ENCODE measurements at regions not wholly inside any gene's neighbourhood (a gene's known extent, or its start where the extent isn't known, plus 50 kb on each side); places are given as distances from the start of the nearest gene placed in this dataset.

DNA sequence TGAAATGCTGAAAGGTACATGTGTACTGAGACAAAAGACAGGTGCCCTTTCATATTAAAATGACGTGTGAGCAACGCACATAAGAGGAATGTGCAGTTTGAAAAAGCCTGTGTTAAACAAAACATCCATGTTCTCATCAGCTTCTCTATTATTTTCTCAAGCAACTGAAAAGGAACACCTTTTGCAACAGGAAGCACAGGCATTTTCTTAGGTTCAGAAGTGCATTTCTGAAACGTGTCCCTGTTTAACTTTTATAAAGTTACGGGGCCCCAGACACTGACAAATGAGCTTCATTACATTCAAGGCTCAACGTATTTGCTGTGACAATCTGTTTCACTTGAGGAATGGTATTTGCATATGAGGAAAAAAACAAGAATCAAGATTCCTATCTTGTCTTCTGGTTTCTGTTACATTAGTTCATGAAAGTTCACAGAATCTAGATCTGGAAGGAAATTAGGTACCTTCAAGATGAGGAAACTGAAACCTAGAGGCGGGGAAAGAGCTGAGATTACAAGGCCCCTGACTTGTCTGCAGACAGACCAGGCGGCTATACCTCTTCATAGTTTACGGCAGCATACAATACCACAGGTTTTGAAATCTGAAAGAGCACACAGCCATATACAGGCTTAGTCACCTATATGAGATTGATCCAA lies 431.7 kb downstream of the KLF12 start:
- no peak overlapping the region for H3K27ac ChIP-seq
- TF ChIP-seq, protein P1, sequence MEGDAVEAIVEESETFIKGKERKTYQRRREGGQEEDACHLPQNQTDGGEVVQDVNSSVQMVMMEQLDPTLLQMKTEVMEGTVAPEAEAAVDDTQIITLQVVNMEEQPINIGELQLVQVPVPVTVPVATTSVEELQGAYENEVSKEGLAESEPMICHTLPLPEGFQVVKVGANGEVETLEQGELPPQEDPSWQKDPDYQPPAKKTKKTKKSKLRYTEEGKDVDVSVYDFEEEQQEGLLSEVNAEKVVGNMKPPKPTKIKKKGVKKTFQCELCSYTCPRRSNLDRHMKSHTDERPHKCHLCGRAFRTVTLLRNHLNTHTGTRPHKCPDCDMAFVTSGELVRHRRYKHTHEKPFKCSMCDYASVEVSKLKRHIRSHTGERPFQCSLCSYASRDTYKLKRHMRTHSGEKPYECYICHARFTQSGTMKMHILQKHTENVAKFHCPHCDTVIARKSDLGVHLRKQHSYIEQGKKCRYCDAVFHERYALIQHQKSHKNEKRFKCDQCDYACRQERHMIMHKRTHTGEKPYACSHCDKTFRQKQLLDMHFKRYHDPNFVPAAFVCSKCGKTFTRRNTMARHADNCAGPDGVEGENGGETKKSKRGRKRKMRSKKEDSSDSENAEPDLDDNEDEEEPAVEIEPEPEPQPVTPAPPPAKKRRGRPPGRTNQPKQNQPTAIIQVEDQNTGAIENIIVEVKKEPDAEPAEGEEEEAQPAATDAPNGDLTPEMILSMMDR (conservative IDR thresholded peaks at IDR 0.05), result no peak

DNA sequence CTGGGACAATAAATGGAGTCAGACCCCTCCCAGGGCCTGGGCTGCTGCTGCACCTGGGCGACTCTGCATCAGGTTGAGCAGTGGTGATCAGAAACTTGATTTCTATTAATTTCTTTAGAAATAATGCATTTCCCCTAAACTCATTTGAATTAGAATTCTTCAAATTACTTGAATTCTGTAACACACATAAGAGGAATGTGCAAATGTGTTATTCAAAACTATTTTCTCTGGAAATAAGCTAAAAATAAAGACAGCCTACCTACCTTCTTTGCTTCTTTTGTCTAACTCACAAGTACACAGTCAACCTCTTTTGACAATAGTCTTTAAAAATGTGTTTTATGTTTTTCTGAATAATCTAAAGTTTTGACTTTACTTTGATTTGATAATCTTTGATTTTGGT lies 433.0 kb downstream of the KLF12 start:
- no peak overlapping the region for H3K27ac ChIP-seq
- TF ChIP-seq, protein P1 (conservative IDR thresholded peaks at IDR 0.05), result no peak

DNA sequence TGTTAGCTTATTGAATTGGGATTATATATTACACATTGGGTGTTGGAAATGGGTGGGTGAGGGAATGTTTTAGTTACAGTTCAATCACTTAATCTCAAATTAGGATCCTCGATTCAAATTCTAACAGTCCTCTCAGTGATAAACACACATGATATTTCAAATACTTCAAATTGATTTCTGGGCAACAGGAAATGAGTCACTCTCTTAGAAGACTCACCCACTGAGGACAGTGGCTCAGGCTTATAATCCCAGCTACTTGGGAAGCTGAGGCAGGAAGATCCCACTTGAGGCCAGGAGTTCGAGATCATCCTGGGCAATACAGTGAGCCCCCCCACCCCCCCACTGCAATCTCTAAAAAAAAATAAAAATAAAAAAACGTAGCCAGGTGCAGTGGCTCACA lies 435.3 kb downstream of the KLF12 start:
- TF ChIP-seq, protein P1 (conservative IDR thresholded peaks at IDR 0.05), result no peak
- no peak overlapping the region for H3K27ac ChIP-seq

DNA sequence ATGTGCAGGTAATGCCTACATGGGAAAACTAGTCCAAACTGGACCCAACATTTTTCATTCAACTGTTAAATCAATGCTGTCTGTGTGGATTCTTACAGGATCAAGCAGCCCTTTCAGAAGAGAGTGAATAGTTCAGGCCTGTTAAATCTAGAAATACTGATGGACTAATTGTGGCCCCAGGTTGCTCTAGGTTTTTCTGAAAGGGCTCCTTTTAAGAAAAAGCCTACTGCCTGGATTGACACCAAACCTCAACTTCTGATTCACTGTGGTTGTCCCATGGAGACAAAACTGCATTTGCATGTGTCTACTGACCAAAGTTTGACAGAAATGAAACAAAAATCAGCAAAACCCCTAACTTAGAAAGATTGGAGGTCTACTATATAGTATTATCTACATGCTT lies 437.0 kb downstream of the KLF12 start:
- no peak overlapping the region for H3K27ac ChIP-seq
- TF ChIP-seq, protein P1 (conservative IDR thresholded peaks at IDR 0.05), result no peak

DNA sequence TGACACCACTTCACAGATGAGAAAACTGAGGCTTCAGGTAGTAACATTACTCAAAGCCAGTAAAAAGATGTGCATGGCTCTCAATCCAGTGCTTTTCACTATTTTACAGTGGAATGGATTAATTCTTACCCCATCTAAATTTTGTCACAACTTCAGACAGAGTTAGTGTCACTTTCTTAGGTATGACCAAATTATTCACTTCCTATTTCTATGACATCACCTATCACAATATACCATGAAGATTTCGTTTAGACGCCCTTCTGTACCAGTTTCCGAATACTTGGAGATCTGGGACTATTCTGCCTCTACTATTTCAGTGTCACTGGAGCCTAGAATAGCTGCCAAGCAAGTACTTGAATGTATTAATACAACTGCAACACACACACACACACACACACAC lies 437.5 kb downstream of the KLF12 start:
- no peak overlapping the region for H3K27ac ChIP-seq
- TF ChIP-seq, protein P1 (conservative IDR thresholded peaks at IDR 0.05), result no peak

DNA sequence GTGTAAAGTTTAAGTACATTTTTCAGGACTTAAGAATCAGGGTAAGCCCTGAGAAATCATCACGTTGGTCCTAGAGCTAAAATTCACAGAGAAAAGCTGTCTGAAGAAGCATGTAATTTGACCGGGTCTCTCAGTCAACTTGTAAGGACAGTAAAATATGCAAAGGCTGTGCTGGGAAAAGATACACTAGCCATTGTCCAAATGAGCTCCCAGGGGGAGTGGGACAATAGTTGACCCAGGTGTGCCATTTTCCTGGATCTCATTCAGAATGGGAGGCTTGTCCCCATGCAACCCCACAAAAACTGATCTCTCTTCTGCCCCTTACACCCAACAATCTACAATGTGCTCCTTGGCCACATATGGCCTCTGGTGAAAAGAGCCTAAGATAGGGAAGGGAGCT lies 437.9 kb downstream of the KLF12 start:
- H3K27ac ChIP-seq, result no peak overlapping the region
- TF ChIP-seq, protein P1 (conservative IDR thresholded peaks at IDR 0.05), result no peak

DNA sequence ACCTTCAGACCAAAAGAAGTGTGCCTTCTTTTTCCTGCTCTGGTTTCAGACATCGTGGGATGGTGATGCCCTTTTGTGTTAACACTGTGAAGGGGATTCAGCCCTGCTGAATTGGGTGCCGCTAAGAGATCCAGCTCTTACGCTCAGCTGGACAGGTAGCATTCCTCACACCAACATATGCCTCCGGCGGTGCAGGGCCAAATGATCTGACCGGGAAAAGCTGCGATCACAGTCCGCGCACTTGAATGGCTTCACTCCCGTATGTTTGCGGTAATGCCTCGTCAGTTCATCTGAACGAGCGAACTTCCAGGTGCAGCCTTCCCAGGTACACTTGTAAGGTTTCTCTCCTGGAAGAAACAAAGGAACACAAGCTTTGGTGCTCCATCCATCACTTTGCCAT lies 438.9 kb downstream of the KLF12 start:
- TF ChIP-seq, protein P1 (conservative IDR thresholded peaks at IDR 0.05), result no peak
- H3K27ac ChIP-seq, result no peak overlapping the region
